ENCODE measurements at regions not wholly inside any gene's neighbourhood (a gene's known extent, or its start where the extent isn't known, plus 50 kb on each side); places are given as distances from the start of the nearest gene placed in this dataset.
A peak's percentile ranks its signal among the peaks of the same experiment; 100 is the strongest.

DNA sequence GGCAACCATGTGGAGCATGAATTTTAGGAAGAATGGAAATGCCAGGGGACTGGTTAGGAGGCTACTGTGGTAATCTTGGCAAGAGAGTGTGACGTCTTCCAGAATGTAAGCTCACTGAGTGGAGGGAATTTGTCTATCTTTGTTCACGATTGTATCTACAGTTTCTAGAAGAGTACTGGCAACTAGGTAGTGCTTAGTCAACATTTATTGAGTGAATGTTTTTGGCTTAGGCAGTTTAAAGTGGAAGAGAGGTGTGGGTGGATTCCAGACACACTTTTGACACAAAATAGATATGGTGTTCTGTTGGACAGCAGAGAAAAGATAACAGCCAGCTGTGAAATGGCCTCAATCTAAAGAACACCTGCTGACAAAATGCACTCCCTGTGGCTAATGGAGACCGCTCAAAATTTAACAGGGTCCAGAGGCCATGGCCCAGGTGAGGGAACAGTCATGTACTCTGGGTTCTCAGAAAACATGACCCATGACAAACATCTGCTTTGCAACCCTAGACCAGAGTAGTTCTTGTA, 139.3 kb downstream of the GPX5 start:
- no peaks in the 10 kb centered on the region for H3K36me3 ChIP-seq (ENCODE audit: insufficient read depth, low read length)

GRCh38 chr6:28673417-28673786, 147.7 kb downstream of the GPX5 start:
- Histone ChIP-seq H3K79me2 (ENCODE audit: insufficient read depth, low read length) (no peaks in the 10 kb centered on the region), H3K4me2 (ENCODE audit: insufficient read depth, low read length) (peak overlapping the region; percentile 86), H3K9me3 (ENCODE audit: low read depth, low read length) (no peaks in the 10 kb centered on the region), H3K4me3 (ENCODE audit: insufficient read depth, low read length) (no peak overlapping the region), H3K27me3 (ENCODE audit: insufficient read depth, low read length) (no peaks in the 10 kb centered on the region), H4K20me1 (ENCODE audit: insufficient read depth, low read length) (no peaks in the 10 kb centered on the region), H3K4me1 (ENCODE audit: insufficient read depth, low read length) (peaks cover 10% of the 10 kb centered on the region), H3K27ac (ENCODE audit: low read depth, low read length) (no peak overlapping the region), H3K36me3 (ENCODE audit: insufficient read depth, low read length) (no peaks in the 10 kb centered on the region), H2AFZ (ENCODE audit: low read length) (no peak overlapping the region)
- TF ChIP-seq CTCF (IDR thresholded peaks at IDR 0.05; ENCODE audit: extremely low read depth, low read depth, low read length) = no peak
- DNase-seq (ENCODE audit: insufficient read length, low spot score, missing footprints) = no peak

More for the DNA sequence above, 139.3 kb downstream of the GPX5 start:
- Histone ChIP-seq H3K4me2 (ENCODE audit: insufficient read depth, low read length) (no peak overlapping the region), H3K4me1 (ENCODE audit: insufficient read depth, low read length) (no peaks in the 10 kb centered on the region), H3K9me3 (ENCODE audit: low read depth, low read length) (no peaks in the 10 kb centered on the region), H3K27me3 (ENCODE audit: insufficient read depth, low read length) (no peaks in the 10 kb centered on the region), H3K27ac (ENCODE audit: low read depth, low read length) (no peak overlapping the region), H3K79me2 (ENCODE audit: insufficient read depth, low read length) (no peaks in the 10 kb centered on the region), H4K20me1 (ENCODE audit: insufficient read depth, low read length) (no peaks in the 10 kb centered on the region), H2AFZ (ENCODE audit: low read length) (no peak overlapping the region), H3K4me3 (ENCODE audit: insufficient read depth, low read length) (no peak overlapping the region)
- DNase-seq (ENCODE audit: insufficient read length, low spot score, missing footprints) = no peak
- TF ChIP-seq CTCF (IDR thresholded peaks at IDR 0.05; ENCODE audit: extremely low read depth, low read depth, low read length) = no peak

GRCh38 chr6:28673787-28674671, 148.3 kb downstream of the GPX5 start:
- Histone ChIP-seq H3K79me2 (ENCODE audit: insufficient read depth, low read length) (no peaks in the 10 kb centered on the region), H2AFZ (ENCODE audit: low read length) (peak overlapping the region; percentile 89), H3K36me3 (ENCODE audit: insufficient read depth, low read length) (no peaks in the 10 kb centered on the region), H3K9me3 (ENCODE audit: low read depth, low read length) (no peaks in the 10 kb centered on the region), H3K4me2 (ENCODE audit: insufficient read depth, low read length) (peak overlapping the region; percentile 86), H3K27me3 (ENCODE audit: insufficient read depth, low read length) (no peaks in the 10 kb centered on the region), H4K20me1 (ENCODE audit: insufficient read depth, low read length) (no peaks in the 10 kb centered on the region), H3K4me3 (ENCODE audit: insufficient read depth, low read length) (peak overlapping the region; percentile 73), H3K4me1 (ENCODE audit: insufficient read depth, low read length) (peaks cover 10% of the 10 kb centered on the region), H3K27ac (ENCODE audit: low read depth, low read length) (no peak overlapping the region)
- peak; percentile 72 for DNase-seq (ENCODE audit: insufficient read length, low spot score, missing footprints)
- no peak for TF ChIP-seq CTCF (IDR thresholded peaks at IDR 0.05; ENCODE audit: extremely low read depth, low read depth, low read length)

DNA sequence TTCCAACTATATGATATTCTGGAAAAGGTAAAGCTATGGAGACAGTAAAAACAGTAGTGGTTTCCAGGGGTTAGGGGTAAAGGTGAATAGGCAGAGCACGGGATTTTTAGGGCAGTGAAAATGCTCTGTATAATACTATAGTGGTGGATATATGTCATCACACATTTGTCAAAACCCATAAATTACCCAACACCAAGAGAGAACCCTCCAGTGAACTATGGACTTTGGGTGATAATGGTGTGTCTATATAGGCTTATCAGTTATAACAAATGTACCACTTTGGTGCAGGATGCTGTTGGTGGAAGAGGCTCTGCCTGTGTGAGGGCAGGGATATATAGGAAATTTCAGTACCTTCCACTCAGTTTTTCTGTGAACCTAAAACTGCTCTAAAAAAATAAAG, 149.9 kb downstream of the GPX5 start:
- Histone ChIP-seq H3K36me3 (ENCODE audit: insufficient read depth, low read length) (no peaks in the 10 kb centered on the region), H3K4me2 (ENCODE audit: insufficient read depth, low read length) (no peak overlapping the region), H4K20me1 (ENCODE audit: insufficient read depth, low read length) (no peaks in the 10 kb centered on the region), H3K4me3 (ENCODE audit: insufficient read depth, low read length) (no peak overlapping the region), H3K27me3 (ENCODE audit: insufficient read depth, low read length) (no peaks in the 10 kb centered on the region), H2AFZ (ENCODE audit: low read length) (no peak overlapping the region), H3K27ac (ENCODE audit: low read depth, low read length) (no peak overlapping the region), H3K9me3 (ENCODE audit: low read depth, low read length) (no peaks in the 10 kb centered on the region), H3K4me1 (ENCODE audit: insufficient read depth, low read length) (peaks cover 10% of the 10 kb centered on the region), H3K79me2 (ENCODE audit: insufficient read depth, low read length) (no peaks in the 10 kb centered on the region)
- no peak for DNase-seq (ENCODE audit: insufficient read length, low spot score, missing footprints)
- no peak for TF ChIP-seq CTCF (IDR thresholded peaks at IDR 0.05; ENCODE audit: extremely low read depth, low read depth, low read length)
